DND-41 (cell line): ENCODE measurements at regions not wholly inside any gene's neighbourhood (a gene's known extent, or its start where the extent isn't known, plus 50 kb on each side); places are given as distances from the start of the nearest gene placed in this dataset.

Experiments used
- ATAC-seq: fragments of 200-7000 bp; cut with Tn5 transposase; 3 replicates; pipeline ENCODE4 v1.9.1; 2021; ENCODE audit warnings: low read depth; ENCODE audit not compliant: insufficient read depth
- DNase-seq: peaks from one replicate; pipeline ENCODE4 v3.0.0-alpha.2; 2020
- H2AFZ ChIP-seq: 2 replicates; pipeline ENCODE4 v1.6.0; 2012; ENCODE audit warnings: low read depth, low read length
- H3K27ac ChIP-seq: 2 replicates; pipeline ENCODE4 v1.5.1; 2012; ENCODE audit warnings: low read length, inconsistent platforms
- H3K27me3 ChIP-seq: fragments of 200-600 bp; sonication (generic); 2 replicates; pipeline ENCODE4 v1.6.0; 2012; ENCODE audit warnings: low read length, mild to moderate bottlenecking, inconsistent platforms; ENCODE audit not compliant: insufficient read depth, poor library complexity
- H3K36me3 ChIP-seq: 2 replicates; pipeline ENCODE4 v1.5.1; 2012; ENCODE audit warnings: low read length, inconsistent platforms; ENCODE audit not compliant: insufficient read depth
- H3K4me1 ChIP-seq: 2 replicates; pipeline ENCODE4 v1.5.1; 2012; ENCODE audit warnings: mild to moderate bottlenecking, low read length; ENCODE audit not compliant: insufficient read depth
- H3K4me2 ChIP-seq: 2 replicates; pipeline ENCODE4 v1.6.0; 2012; ENCODE audit warnings: mild to moderate bottlenecking, moderate library complexity, low read length, inconsistent platforms; ENCODE audit not compliant: insufficient read depth
- H3K4me3 ChIP-seq, 2 experiments: fragments of 200-600 bp in 1 of 2; shearing (Covaris generic) in 1 of 2; 2 replicates each; pipeline ENCODE4 v1.5.1; 2012 to 2016; ENCODE audit warnings: inconsistent platforms in 2 of 2, low read length in 2 of 2, mild to moderate bottlenecking in 2 of 2, low read depth in 1 of 2, moderate library complexity in 1 of 2
- H3K79me2 ChIP-seq: 2 replicates; pipeline ENCODE4 v1.6.0; 2012; ENCODE audit warnings: low read length, inconsistent platforms; ENCODE audit not compliant: insufficient read depth
- H3K9ac ChIP-seq: 2 replicates; pipeline ENCODE4 v1.6.0; 2012; ENCODE audit warnings: low read depth, mild to moderate bottlenecking, inconsistent platforms, low read length, moderate library complexity
- H3K9me3 ChIP-seq: 2 replicates; pipeline ENCODE4 v1.5.1; 2012; ENCODE audit warnings: low read length, moderate library complexity, mild to moderate bottlenecking, inconsistent platforms; ENCODE audit not compliant: insufficient read depth, severe bottlenecking
- H4K20me1 ChIP-seq: 2 replicates; pipeline ENCODE4 v1.6.0; 2012; ENCODE audit warnings: low read length; ENCODE audit not compliant: insufficient read depth
- EZH2 ChIP-seq: IDR thresholded peaks from 3 replicates; pipeline ENCODE4 v1.6.1; 2012; ENCODE audit warnings: borderline replicate concordance, low read depth, mild to moderate bottlenecking, moderate library complexity, low read length, inconsistent platforms; ENCODE audit not compliant: severe bottlenecking
- TF ChIP-seq, protein P1 (sequence below): IDR thresholded peaks from 2 replicates; pipeline ENCODE4 v1.5.1; 2012; ENCODE audit warnings: borderline replicate concordance, low read length, moderate library complexity, mild to moderate bottlenecking; ENCODE audit not compliant: poor library complexity, severe bottlenecking; ENCODE audit errors: extremely low read depth

- no peaks in the 10 kb centered on the region for H4K20me1 ChIP-seq
- H3K4me1 ChIP-seq = no peaks in the 10 kb centered on the region
- H3K9me3 ChIP-seq = no peaks in the 10 kb centered on the region
- H3K36me3 ChIP-seq = no peaks in the 10 kb centered on the region
- H3K79me2 ChIP-seq = no peaks in the 10 kb centered on the region
- no peak overlapping the region for H3K4me2 ChIP-seq
- no peak overlapping the region for H3K27ac ChIP-seq
- no peak overlapping the region for H3K4me3 ChIP-seq
- no peak overlapping the region for H3K9ac ChIP-seq
- no peak for ATAC-seq
- no peak for TF ChIP-seq EZH2
- TF ChIP-seq, protein P1, sequence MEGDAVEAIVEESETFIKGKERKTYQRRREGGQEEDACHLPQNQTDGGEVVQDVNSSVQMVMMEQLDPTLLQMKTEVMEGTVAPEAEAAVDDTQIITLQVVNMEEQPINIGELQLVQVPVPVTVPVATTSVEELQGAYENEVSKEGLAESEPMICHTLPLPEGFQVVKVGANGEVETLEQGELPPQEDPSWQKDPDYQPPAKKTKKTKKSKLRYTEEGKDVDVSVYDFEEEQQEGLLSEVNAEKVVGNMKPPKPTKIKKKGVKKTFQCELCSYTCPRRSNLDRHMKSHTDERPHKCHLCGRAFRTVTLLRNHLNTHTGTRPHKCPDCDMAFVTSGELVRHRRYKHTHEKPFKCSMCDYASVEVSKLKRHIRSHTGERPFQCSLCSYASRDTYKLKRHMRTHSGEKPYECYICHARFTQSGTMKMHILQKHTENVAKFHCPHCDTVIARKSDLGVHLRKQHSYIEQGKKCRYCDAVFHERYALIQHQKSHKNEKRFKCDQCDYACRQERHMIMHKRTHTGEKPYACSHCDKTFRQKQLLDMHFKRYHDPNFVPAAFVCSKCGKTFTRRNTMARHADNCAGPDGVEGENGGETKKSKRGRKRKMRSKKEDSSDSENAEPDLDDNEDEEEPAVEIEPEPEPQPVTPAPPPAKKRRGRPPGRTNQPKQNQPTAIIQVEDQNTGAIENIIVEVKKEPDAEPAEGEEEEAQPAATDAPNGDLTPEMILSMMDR = no peak
- H3K27me3 ChIP-seq = peaks cover 25% of the 10 kb centered on the region
- H2AFZ ChIP-seq = no peak overlapping the region
- no peak for DNase-seq
These were observed 190.9 kb upstream of the COPS8 start for GRCh38 chr2:236894791-236895190.

- H3K4me2 ChIP-seq = no peak overlapping the region
- H4K20me1 ChIP-seq = no peaks in the 10 kb centered on the region
- H3K9ac ChIP-seq = no peak overlapping the region
- no peak overlapping the region for H3K27ac ChIP-seq
- no peaks in the 10 kb centered on the region for H3K79me2 ChIP-seq
- TF ChIP-seq, protein P1 = no peak
- no peak for TF ChIP-seq EZH2
- ATAC-seq (no peak), DNase-seq (no peak)
- no peaks in the 10 kb centered on the region for H3K4me1 ChIP-seq
- H2AFZ ChIP-seq = no peak overlapping the region
- H3K36me3 ChIP-seq = no peaks in the 10 kb centered on the region
- H3K4me3 ChIP-seq = no peak overlapping the region
- H3K27me3 ChIP-seq = peaks cover 31% of the 10 kb centered on the region
- H3K9me3 ChIP-seq = no peaks in the 10 kb centered on the region
These were observed 190.2 kb upstream of the COPS8 start for GRCh38 chr2:236895497-236895896.

- H4K20me1 ChIP-seq = no peaks in the 10 kb centered on the region
- ATAC-seq (no peak), DNase-seq (no peak)
- no peak overlapping the region for H3K4me3 ChIP-seq
- H3K36me3 ChIP-seq = no peaks in the 10 kb centered on the region
- H3K79me2 ChIP-seq = no peaks in the 10 kb centered on the region
- H3K27ac ChIP-seq = no peak overlapping the region
- H3K27me3 ChIP-seq = peaks cover 37% of the 10 kb centered on the region
- H3K4me1 ChIP-seq = no peaks in the 10 kb centered on the region
- H3K9me3 ChIP-seq = no peaks in the 10 kb centered on the region
- H3K4me2 ChIP-seq = no peak overlapping the region
- H2AFZ ChIP-seq = no peak overlapping the region
- TF ChIP-seq, protein P1 = no peak
- no peak for TF ChIP-seq EZH2
- no peak overlapping the region for H3K9ac ChIP-seq
These were observed 189.0 kb upstream of the COPS8 start for GRCh38 chr2:236896688-236897087.

- no peak overlapping the region for H2AFZ ChIP-seq
These were observed 186.5 kb upstream of the COPS8 start for GRCh38 chr2:236899146-236899545.

More at GRCh38 chr2:236899146-236899545, 186.5 kb upstream of the COPS8 start:
- TF ChIP-seq, protein P1 = no peak
- TF ChIP-seq EZH2 = no peak
- H3K36me3 ChIP-seq = no peaks in the 10 kb centered on the region
- H3K4me2 ChIP-seq = no peak overlapping the region
- H3K27me3 ChIP-seq = peaks cover 31% of the 10 kb centered on the region
- no peaks in the 10 kb centered on the region for H3K79me2 ChIP-seq
- DNase-seq (no peak), ATAC-seq (no peak)
- no peak overlapping the region for H3K9ac ChIP-seq
- H4K20me1 ChIP-seq = no peaks in the 10 kb centered on the region
- H3K9me3 ChIP-seq = no peaks in the 10 kb centered on the region
- H3K27ac ChIP-seq = no peak overlapping the region
- no peak overlapping the region for H3K4me3 ChIP-seq
- no peaks in the 10 kb centered on the region for H3K4me1 ChIP-seq
